Sigmoid colon (tissue), 4 donors: ENCODE measurements at regions not wholly inside any gene's neighbourhood (a gene's known extent, or its start where the extent isn't known, plus 50 kb on each side); places are given as distances from the start of the nearest gene placed in this dataset.

Experiments used
- CTCF ChIP-seq, 4 experiments: fragments of 450-650 bp in 3 of 4; fragments of 200-600 bp in 1 of 4; IDR thresholded peaks; one replicate each; pipeline ENCODE4 v1.5.1; 2016 to 2019; ENCODE audit warnings: antibody characterized with exemption in 4 of 4, mild to moderate bottlenecking in 3 of 4, moderate library complexity in 2 of 4
- POLR2A ChIP-seq, 2 donors: fragments of 450-650 bp; IDR thresholded peaks; one replicate each; pipeline ENCODE4 v1.6.1; 2016; ENCODE audit warnings: antibody characterized with exemption in 2 of 2, mild to moderate bottlenecking in 2 of 2, moderate library complexity in 2 of 2
- POLR2AphosphoS5 ChIP-seq, 4 donors: sonication (generic); formaldehyde crosslinking; IDR thresholded peaks; one replicate each; pipeline ENCODE4 v1.6.1; 2017; ENCODE audit warnings: antibody characterized with exemption in 4 of 4

GRCh38 chr6:81456416-81456815 is 296.1 kb downstream of the TENT5A start:
- no peak for TF ChIP-seq POLR2AphosphoS5 (IDR thresholded peaks at IDR 0.05)
- TF ChIP-seq CTCF (IDR thresholded peaks at IDR 0.05), result no peak
- TF ChIP-seq POLR2A (IDR thresholded peaks at IDR 0.05), result no peak
